GM12878 (cell line): ENCODE measurements at regions not wholly inside any gene's neighbourhood (a gene's known extent, or its start where the extent isn't known, plus 50 kb on each side); places are given as distances from the start of the nearest gene placed in this dataset.

ENCODE experiments used
- ATAC-seq: fragments of 200-7000 bp; cut with Tn5 transposase; 3 replicates; pipeline ENCODE4 v1.9.1; 2020; ENCODE audit warnings: mild to moderate bottlenecking, moderate library complexity
- BruUV-seq: library from RNA; stranded (reverse); fragments of 400-500 nt; replicated peaks from 2 replicates; lab custom pipeline; 2021; lab: Mats Ljungman, UMichigan
- CTCF ChIA-PET: fragments of 300-600 bp; sonication (Branson Sonifier 250); formaldehyde crosslinking; extraction: SDS; loops from one replicate; lab custom pipeline; 2021; ENCODE audit warnings: inconsistent platforms; lab: Yijun Ruan, JAX
- POLR2A ChIA-PET: fragments of 350-600 bp; formaldehyde crosslinking; extraction: SDS; loops from one replicate; lab custom pipeline; 2021; ENCODE audit warnings: inconsistent platforms; lab: Charles Lee
- RAD21 ChIA-PET: fragments of 300-600 bp; sonication (Branson Sonifier 250); formaldehyde crosslinking; loops from one replicate; lab custom pipeline; 2023; ENCODE audit warnings: antibody characterized with exemption; ENCODE audit not compliant: unreplicated experiment; lab: Charles Lee
- SMC1A ChIA-PET: fragments of 300-600 bp; sonication (Branson Sonifier 250); formaldehyde crosslinking; loops from one replicate; lab custom pipeline; 2023; ENCODE audit not compliant: unreplicated experiment, uncharacterized antibody; lab: Charles Lee
- DNase-seq: peaks from one replicate; pipeline ENCODE4 v3.0.0-alpha.2; 2011; ENCODE audit warnings: low read depth, low spot score
- FAIRE-seq: peaks from 3 replicates; lab custom pipeline; 2011; peaks lifted over from hg19 to GRCh38; lab: Jason Lieb, UNC
- H2AFZ ChIP-seq: 2 replicates; pipeline ENCODE4 v1.6.0; 2011; ENCODE audit warnings: low read depth, low read length, control low read depth; ENCODE audit not compliant: control insufficient read depth
- H3K27ac ChIP-seq: 2 replicates; pipeline ENCODE4 v1.5.1; 2011; ENCODE audit warnings: control low read depth; ENCODE audit not compliant: control insufficient read depth, insufficient read depth
- H3K27me3 ChIP-seq, 2 experiments: replicated peaks in 1 of 2; 2 replicates each; pipeline versions ENCODE4 v1.6.0 to v1.6.1; 2011; ENCODE audit warnings: low read length in 1 of 2; ENCODE audit not compliant: control insufficient read depth in 2 of 2, insufficient read depth in 2 of 2
- H3K36me3 ChIP-seq, 2 experiments: 2 replicates each; pipeline ENCODE4 v1.5.1; 2011; ENCODE audit warnings: low read length in 1 of 2; ENCODE audit not compliant: control insufficient read depth in 2 of 2, insufficient read depth in 2 of 2
- H3K4me1 ChIP-seq: 2 replicates; pipeline ENCODE4 v1.6.1; 2011; ENCODE audit warnings: mild to moderate bottlenecking, low read length, moderate library complexity, mixed read lengths; ENCODE audit not compliant: control insufficient read depth, insufficient read depth
- H3K4me2 ChIP-seq: 2 replicates; pipeline ENCODE4 v1.6.0; 2011; ENCODE audit warnings: control low read depth; ENCODE audit not compliant: control insufficient read depth, insufficient read depth
- H3K4me3 ChIP-seq: fragments of 200-600 bp; sonication (generic); 2 replicates; pipeline ENCODE4 v1.5.1; 2016
- H3K79me2 ChIP-seq: 2 replicates; pipeline ENCODE4 v1.6.0; 2011; ENCODE audit warnings: low read length; ENCODE audit not compliant: control insufficient read depth, insufficient read depth
- H3K9ac ChIP-seq: 2 replicates; pipeline ENCODE4 v1.8.0; 2011; ENCODE audit warnings: low read length, control low read depth, mixed read lengths; ENCODE audit not compliant: control insufficient read depth, insufficient read depth
- H3K9me3 ChIP-seq: replicated peaks from 3 replicates; pipeline ENCODE4 v1.5.1; 2011; ENCODE audit warnings: mild to moderate bottlenecking, low read length; ENCODE audit not compliant: control insufficient read depth, insufficient read depth
- H4K20me1 ChIP-seq: 2 replicates; pipeline ENCODE4 v1.6.0; 2011; ENCODE audit not compliant: control insufficient read depth, insufficient read depth
- BMI1 ChIP-seq: fragments of 450-650 bp; IDR thresholded peaks from 2 replicates; pipeline ENCODE4 v1.6.1; 2016; ENCODE audit warnings: mild to moderate bottlenecking, moderate library complexity, borderline replicate concordance
- CBFB ChIP-seq: IDR thresholded peaks from 2 replicates; pipeline ENCODE4 v1.6.1; 2016; ENCODE audit warnings: antibody characterized with exemption, low read depth
- CBX3 ChIP-seq: fragments of 200-600 bp; sonication (generic); IDR thresholded peaks from 2 replicates; pipeline ENCODE4 v1.6.1; 2016; ENCODE audit warnings: low read depth, borderline replicate concordance
- CREM ChIP-seq: IDR thresholded peaks from 2 replicates; pipeline ENCODE4 v1.6.1; 2014; ENCODE audit warnings: antibody characterized with exemption, low read depth
- ETV6 ChIP-seq, 2 experiments: fragments of 450-650 bp in 1 of 2; IDR thresholded peaks in 1 of 2; conservative IDR thresholded peaks in 1 of 2; 2 replicates each; pipeline ENCODE4 v1.6.1; 2014; ENCODE audit warnings: antibody characterized with exemption in 1 of 2, borderline replicate concordance in 1 of 2, low read depth in 1 of 2, mild to moderate bottlenecking in 1 of 2, moderate library complexity in 1 of 2
- FOXK2 ChIP-seq: fragments of 450-650 bp; IDR thresholded peaks from 2 replicates; pipeline ENCODE4 v1.6.1; 2017; ENCODE audit warnings: mild to moderate bottlenecking, moderate library complexity
- GATAD2B ChIP-seq: fragments of 450-650 bp; conservative IDR thresholded peaks from 2 replicates; pipeline ENCODE4 v1.6.1; 2017; ENCODE audit warnings: low read depth, mild to moderate bottlenecking, moderate library complexity
- HDAC2 ChIP-seq: fragments of 200-600 bp; sonication (generic); IDR thresholded peaks from 2 replicates; pipeline ENCODE4 v1.6.1; 2017
- NFYA ChIP-seq: IDR thresholded peaks from 2 replicates; pipeline ENCODE4 v1.6.1; 2011; ENCODE audit warnings: low read depth, mild to moderate bottlenecking, low read length, improper control_type of control experiment, borderline replicate concordance
- POLR2A ChIP-seq: IDR thresholded peaks from 2 replicates; pipeline ENCODE4 v1.6.1; 2011; ENCODE audit warnings: low read depth, mild to moderate bottlenecking, low read length
- RELA ChIP-seq: fragments of 450-650 bp; IDR thresholded peaks from 2 replicates; pipeline ENCODE4 v1.8.0; 2014; ENCODE audit warnings: borderline replicate concordance; ENCODE audit not compliant: partially characterized antibody
- ZNF217 ChIP-seq: fragments of 450-650 bp; IDR thresholded peaks from 2 replicates; pipeline ENCODE4 v1.6.1; 2017; ENCODE audit warnings: antibody characterized with exemption, mild to moderate bottlenecking
- ZZZ3 ChIP-seq: IDR thresholded peaks from 2 replicates; pipeline ENCODE4 v1.6.1; 2011; ENCODE audit warnings: low read depth; ENCODE audit not compliant: control insufficient read depth, insufficient read length
- WGBS: methylation state at CpG from one replicate; pipeline ENCODE4 v1.1.6; 2016; ENCODE audit warnings: low lambda C conversion rate; ENCODE audit not compliant: insufficient replicate concordance, insufficient coverage; ENCODE audit errors: missing lambda C conversion rate; 5-methylcytosine and 5-hydroxymethylcytosine counted together
- in situ Hi-C: fragments of 300-500 bp; cut with MboI; formaldehyde crosslinking; loops from 9 replicates; pipeline ENCODE4 v1.14.3; 2018; ENCODE audit warnings: mixed read lengths
- intact Hi-C: fragments of 100-400 bp; cut with micrococcal nuclease; formaldehyde crosslinking; loops from one replicate; pipeline ENCODE4 v1.14.2; 2022; ENCODE audit not compliant: unreplicated experiment
- TF ChIP-seq, protein P1 (sequence below): IDR thresholded peaks from 2 replicates; pipeline ENCODE4 v1.6.1; 2011; ENCODE audit warnings: borderline replicate concordance, low read depth, mild to moderate bottlenecking, moderate library complexity, mixed read lengths, low read length; ENCODE audit not compliant: insufficient read depth; ENCODE audit errors: extremely low read length
- TF ChIP-seq, protein P2 (sequence below): fragments of 450-650 bp; IDR thresholded peaks from 2 replicates; pipeline ENCODE4 v1.6.1; 2014; ENCODE audit warnings: mild to moderate bottlenecking
- TF ChIP-seq, protein P3 (sequence below): IDR thresholded peaks from 2 replicates; pipeline ENCODE4 v1.6.1; 2012; ENCODE audit warnings: low read length, inconsistent platforms
- TF ChIP-seq, protein P4 (sequence below): IDR thresholded peaks from 2 replicates; pipeline ENCODE4 v1.6.1; 2011; ENCODE audit warnings: low read depth, low read length, improper control_type of control experiment, borderline replicate concordance

DNA sequence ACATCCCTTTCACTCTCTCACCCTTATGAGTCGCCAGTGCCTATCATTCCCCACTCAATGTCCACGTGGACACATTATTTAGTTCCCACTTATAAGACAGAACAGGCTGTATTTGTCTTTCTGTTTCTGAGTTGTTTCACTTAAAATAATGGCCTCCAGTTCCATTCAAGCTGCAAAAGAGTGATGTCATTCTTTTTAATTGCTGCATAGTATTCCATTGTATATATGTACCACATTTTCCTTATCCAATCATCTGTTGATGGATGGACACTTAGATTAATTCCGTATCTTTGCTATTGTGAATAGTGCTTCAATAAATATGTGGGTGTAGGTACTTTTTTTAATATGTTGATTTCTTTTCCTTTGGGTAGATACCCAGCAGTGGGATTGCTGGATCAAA, 79.1 kb downstream of the ZNF365 start:
- TF ChIP-seq, protein P1, sequence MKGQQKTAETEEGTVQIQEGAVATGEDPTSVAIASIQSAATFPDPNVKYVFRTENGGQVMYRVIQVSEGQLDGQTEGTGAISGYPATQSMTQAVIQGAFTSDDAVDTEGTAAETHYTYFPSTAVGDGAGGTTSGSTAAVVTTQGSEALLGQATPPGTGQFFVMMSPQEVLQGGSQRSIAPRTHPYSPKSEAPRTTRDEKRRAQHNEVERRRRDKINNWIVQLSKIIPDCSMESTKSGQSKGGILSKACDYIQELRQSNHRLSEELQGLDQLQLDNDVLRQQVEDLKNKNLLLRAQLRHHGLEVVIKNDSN: no peak
- no peak for TF ChIP-seq CBFB
- TF ChIP-seq ZZZ3: no peak
- TF ChIP-seq FOXK2: no peak
- TF ChIP-seq, protein P2, sequence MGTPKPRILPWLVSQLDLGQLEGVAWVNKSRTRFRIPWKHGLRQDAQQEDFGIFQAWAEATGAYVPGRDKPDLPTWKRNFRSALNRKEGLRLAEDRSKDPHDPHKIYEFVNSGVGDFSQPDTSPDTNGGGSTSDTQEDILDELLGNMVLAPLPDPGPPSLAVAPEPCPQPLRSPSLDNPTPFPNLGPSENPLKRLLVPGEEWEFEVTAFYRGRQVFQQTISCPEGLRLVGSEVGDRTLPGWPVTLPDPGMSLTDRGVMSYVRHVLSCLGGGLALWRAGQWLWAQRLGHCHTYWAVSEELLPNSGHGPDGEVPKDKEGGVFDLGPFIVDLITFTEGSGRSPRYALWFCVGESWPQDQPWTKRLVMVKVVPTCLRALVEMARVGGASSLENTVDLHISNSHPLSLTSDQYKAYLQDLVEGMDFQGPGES: no peak
- TF ChIP-seq RELA: no peak
- TF ChIP-seq CREM: no peak
- TF ChIP-seq BMI1: no peak
- no peak for TF ChIP-seq POLR2A
- TF ChIP-seq, protein P3, sequence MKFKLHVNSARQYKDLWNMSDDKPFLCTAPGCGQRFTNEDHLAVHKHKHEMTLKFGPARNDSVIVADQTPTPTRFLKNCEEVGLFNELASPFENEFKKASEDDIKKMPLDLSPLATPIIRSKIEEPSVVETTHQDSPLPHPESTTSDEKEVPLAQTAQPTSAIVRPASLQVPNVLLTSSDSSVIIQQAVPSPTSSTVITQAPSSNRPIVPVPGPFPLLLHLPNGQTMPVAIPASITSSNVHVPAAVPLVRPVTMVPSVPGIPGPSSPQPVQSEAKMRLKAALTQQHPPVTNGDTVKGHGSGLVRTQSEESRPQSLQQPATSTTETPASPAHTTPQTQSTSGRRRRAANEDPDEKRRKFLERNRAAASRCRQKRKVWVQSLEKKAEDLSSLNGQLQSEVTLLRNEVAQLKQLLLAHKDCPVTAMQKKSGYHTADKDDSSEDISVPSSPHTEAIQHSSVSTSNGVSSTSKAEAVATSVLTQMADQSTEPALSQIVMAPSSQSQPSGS: no peak
- no peak for TF ChIP-seq CBX3
- TF ChIP-seq HDAC2: no peak
- TF ChIP-seq GATAD2B: no peak
- no peak for TF ChIP-seq ETV6 (conservative IDR thresholded peaks at IDR 0.05 in 1 of 2, IDR thresholded peaks at IDR 0.05 in 1 of 2; ENCODE audit: borderline replicate concordance in 1 of 2, low read depth in 1 of 2)
- TF ChIP-seq, protein P4, sequence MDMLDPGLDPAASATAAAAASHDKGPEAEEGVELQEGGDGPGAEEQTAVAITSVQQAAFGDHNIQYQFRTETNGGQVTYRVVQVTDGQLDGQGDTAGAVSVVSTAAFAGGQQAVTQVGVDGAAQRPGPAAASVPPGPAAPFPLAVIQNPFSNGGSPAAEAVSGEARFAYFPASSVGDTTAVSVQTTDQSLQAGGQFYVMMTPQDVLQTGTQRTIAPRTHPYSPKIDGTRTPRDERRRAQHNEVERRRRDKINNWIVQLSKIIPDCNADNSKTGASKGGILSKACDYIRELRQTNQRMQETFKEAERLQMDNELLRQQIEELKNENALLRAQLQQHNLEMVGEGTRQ: no peak
- TF ChIP-seq NFYA: no peak
- TF ChIP-seq ZNF217: no peak
- no TSS peak for BruUV-seq
- POLR2A ChIA-PET: no interaction called here
- Histone ChIP-seq H2AFZ (no peak overlapping the region), H3K9ac (no peak overlapping the region), H3K36me3 (no peaks in the 10 kb centered on the region), H3K27ac (no peak overlapping the region), H3K9me3 (no peaks in the 10 kb centered on the region), H3K4me3 (no peak overlapping the region), H3K4me1 (peaks cover 18% of the 10 kb centered on the region), H3K27me3 (peaks cover 3 to 5% of the 10 kb centered on the region in 2 experiments; a peak in 3 of 4 replicates), H3K4me2 (no peak overlapping the region), H3K79me2 (no peaks in the 10 kb centered on the region), H4K20me1 (peaks cover 3% of the 10 kb centered on the region; the same call in 1 of the 2 replicates)
- 75% methylated on average over 3 of the region's 3 CpGs for WGBS
- FAIRE-seq (no peak), ATAC-seq (no peak), DNase-seq (no peak)
- in situ Hi-C loops (no loop called here), intact Hi-C loops (no loop called here)
- RAD21 ChIA-PET: no interaction called here
- SMC1A ChIA-PET: interaction anchor here (0.7 kb wide), 1 partner anchor 14 kb away, joined by 3 read pairs; no protein-coding TSS in a partner anchor
- CTCF ChIA-PET: no interaction called here
